MM.1S (cell line): ENCODE measurements at regions not wholly inside any gene's neighbourhood (a gene's known extent, or its start where the extent isn't known, plus 50 kb on each side); places are given as distances from the start of the nearest gene placed in this dataset.

ENCODE experiments used
- EZH2 ChIP-seq: fragments of 300-600 bp; sonication (generic); optimal IDR thresholded peaks from 2 replicates; pipeline ENCODE3; 2017; ENCODE audit warnings: low read depth, mild to moderate bottlenecking, antibody characterized with exemption, low read length, mixed read lengths
- TF ChIP-seq, protein P1 (sequence below): fragments of 300-600 bp; sonication (generic); IDR thresholded peaks from 2 replicates; pipeline ENCODE4 v1.5.1; 2016; ENCODE audit warnings: antibody characterized with exemption, low read length, mixed read lengths

DNA sequence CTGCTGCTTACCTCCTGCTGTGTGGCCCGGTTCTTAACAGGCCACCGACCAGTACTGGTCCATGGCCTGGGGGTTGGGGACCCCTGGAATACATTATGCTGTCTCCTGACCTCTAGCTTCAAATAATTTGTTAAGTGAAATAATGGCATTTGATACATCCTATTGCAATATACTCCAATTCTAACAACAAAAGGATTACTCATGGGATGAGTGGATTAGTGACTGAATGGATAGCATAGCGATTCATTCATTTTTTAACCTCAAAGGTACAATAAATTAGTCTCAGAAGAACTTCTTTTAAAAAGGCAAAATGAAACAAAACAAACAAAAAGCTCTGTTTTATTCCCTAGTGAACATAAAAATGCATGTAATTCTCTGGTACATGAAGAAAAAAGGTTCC is 147.9 kb upstream of the PKP2 start:
- TF ChIP-seq, protein P1, sequence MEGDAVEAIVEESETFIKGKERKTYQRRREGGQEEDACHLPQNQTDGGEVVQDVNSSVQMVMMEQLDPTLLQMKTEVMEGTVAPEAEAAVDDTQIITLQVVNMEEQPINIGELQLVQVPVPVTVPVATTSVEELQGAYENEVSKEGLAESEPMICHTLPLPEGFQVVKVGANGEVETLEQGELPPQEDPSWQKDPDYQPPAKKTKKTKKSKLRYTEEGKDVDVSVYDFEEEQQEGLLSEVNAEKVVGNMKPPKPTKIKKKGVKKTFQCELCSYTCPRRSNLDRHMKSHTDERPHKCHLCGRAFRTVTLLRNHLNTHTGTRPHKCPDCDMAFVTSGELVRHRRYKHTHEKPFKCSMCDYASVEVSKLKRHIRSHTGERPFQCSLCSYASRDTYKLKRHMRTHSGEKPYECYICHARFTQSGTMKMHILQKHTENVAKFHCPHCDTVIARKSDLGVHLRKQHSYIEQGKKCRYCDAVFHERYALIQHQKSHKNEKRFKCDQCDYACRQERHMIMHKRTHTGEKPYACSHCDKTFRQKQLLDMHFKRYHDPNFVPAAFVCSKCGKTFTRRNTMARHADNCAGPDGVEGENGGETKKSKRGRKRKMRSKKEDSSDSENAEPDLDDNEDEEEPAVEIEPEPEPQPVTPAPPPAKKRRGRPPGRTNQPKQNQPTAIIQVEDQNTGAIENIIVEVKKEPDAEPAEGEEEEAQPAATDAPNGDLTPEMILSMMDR, result no peak
- TF ChIP-seq EZH2, result no peak
